GM13977 (cell line): ENCODE measurements at regions not wholly inside any gene's neighbourhood (a gene's known extent, or its start where the extent isn't known, plus 50 kb on each side); places are given as distances from the start of the nearest gene placed in this dataset.

Experiments
- DNase-seq: peaks from one replicate; pipeline ENCODE4 v3.0.0; 2012; ENCODE audit warnings: low spot score
- in situ Hi-C: fragments of 300-500 bp; cut with MboI; formaldehyde crosslinking; loops from one replicate; pipeline ENCODE4 v1.12.0; 2022; ENCODE audit warnings: low sequenced_read_pairs, low pct_unique_long_range_greater_than_20kb, mixed read lengths, inconsistent platforms; ENCODE audit not compliant: unreplicated experiment
- TF ChIP-seq, protein P1 (sequence below): IDR thresholded peaks from 2 replicates; pipeline ENCODE4 v1.5.1; 2012; ENCODE audit warnings: mild to moderate bottlenecking, control low read depth; ENCODE audit not compliant: insufficient read depth; ENCODE audit errors: extremely low read depth, missing control alignments

GRCh38 chr14:104322531-104323366, 184.4 kb downstream of the KIF26A start:
- TF ChIP-seq, protein P1, sequence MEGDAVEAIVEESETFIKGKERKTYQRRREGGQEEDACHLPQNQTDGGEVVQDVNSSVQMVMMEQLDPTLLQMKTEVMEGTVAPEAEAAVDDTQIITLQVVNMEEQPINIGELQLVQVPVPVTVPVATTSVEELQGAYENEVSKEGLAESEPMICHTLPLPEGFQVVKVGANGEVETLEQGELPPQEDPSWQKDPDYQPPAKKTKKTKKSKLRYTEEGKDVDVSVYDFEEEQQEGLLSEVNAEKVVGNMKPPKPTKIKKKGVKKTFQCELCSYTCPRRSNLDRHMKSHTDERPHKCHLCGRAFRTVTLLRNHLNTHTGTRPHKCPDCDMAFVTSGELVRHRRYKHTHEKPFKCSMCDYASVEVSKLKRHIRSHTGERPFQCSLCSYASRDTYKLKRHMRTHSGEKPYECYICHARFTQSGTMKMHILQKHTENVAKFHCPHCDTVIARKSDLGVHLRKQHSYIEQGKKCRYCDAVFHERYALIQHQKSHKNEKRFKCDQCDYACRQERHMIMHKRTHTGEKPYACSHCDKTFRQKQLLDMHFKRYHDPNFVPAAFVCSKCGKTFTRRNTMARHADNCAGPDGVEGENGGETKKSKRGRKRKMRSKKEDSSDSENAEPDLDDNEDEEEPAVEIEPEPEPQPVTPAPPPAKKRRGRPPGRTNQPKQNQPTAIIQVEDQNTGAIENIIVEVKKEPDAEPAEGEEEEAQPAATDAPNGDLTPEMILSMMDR = no peak
- no peak for DNase-seq
- in situ Hi-C loops = no loop called here

DNA sequence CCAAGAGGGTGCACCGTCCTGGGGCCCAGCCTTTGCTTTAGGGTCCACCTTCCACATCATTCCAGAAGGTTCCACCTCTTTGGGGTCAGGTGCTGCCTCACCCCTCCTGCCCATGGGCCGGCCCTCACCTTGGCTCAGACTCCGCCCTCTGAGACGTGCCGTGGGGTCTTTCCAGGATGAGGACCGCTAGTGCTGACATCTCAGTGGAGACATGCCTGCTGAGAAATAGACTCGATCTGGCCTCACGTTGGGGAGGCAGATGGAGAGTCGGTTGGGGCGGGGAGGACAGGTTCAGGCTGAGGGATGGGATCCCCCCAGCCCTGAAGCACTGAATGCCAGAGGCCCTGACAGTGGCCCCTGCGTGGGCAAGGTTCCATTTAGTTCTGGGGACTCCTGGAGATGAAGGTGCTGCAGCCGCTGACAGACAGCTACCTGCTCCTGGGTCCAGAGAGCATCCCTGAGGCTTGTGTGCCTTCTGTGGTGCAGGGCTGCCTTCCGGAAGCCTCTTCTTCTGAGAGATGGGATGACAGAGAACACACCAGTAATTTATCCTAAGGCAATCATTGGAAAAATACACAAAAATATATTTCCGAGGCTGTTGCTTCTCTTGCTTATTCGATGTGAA, 185.3 kb downstream of the KIF26A start:
- TF ChIP-seq, protein P1 = no peak
- in situ Hi-C loops = no loop called here
- DNase-seq = no peak

- in situ Hi-C loops = no loop called here
- TF ChIP-seq, protein P1 = no peak
- no peak for DNase-seq
These were observed 188.5 kb downstream of the KIF26A start for GRCh38 chr14:104326848-104327247.

DNA sequence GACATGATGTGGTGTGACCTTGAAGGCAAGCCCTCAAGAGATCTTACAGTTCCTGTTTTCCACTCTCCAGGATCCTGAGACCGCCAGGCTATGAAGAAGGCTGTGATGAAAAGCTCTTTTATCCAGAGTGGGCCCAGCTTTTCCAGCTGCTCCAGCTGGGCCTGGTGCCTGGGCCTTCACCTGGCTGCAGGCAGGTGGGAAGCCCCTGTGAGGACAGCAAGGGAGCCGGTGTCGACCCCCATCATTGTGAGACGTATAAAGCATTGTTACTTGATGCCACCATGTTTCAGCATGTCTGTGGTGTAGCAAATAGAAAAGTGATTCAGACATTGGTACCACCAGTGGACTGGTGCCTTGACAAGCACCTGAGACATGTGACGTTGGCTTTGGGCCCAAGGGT, 190.2 kb downstream of the KIF26A start:
- in situ Hi-C loops = no loop called here
- no peak for DNase-seq
- TF ChIP-seq, protein P1 = no peak

DNA sequence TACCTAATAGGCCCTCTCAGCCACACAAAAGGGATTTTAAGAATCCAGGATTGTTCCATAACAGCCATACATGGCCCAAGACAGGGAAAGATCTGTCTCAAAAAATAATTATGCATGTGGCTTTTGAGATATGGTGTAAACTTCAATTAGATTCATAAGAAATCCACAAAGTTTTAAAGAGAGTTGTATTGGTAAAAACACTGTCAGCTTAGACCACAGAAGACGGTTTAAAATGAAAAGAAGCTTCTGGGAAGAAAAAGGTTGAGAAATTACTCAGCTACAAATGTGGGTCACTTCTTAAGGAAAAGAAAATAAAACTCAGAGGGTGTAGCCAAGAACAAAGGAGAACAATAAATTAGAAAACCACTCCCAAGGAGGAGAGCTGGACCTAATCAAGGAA, 191.4 kb downstream of the KIF26A start:
- TF ChIP-seq, protein P1 = no peak
- in situ Hi-C loops = no loop called here

GRCh38 chr14:104331871-104332605, 193.7 kb downstream of the KIF26A start:
- in situ Hi-C loops = no loop called here
- DNase-seq = no peak
- TF ChIP-seq, protein P1 = no peak

More for the DNA sequence above, 191.4 kb downstream of the KIF26A start:
- DNase-seq = no peak
